Panc1 (cell line): ENCODE measurements at regions not wholly inside any gene's neighbourhood (a gene's known extent, or its start where the extent isn't known, plus 50 kb on each side); places are given as distances from the start of the nearest gene placed in this dataset.

Experiments used
- ATAC-seq: fragments of 200-7000 bp; cut with Tn5 transposase; 2 replicates; pipeline ENCODE4 v1.9.1; 2020; ENCODE audit warnings: mild to moderate bottlenecking, moderate library complexity
- BruUV-seq: library from RNA; stranded (reverse); fragments of 400-500 nt; replicated peaks from 2 replicates; lab custom pipeline; 2021; lab: Mats Ljungman, UMichigan
- CTCF ChIA-PET: fragments of 300-600 bp; sonication (Branson Sonifier 250); formaldehyde crosslinking; loops from one replicate; lab custom pipeline; 2022; ENCODE audit warnings: antibody characterized with exemption; lab: Charles Lee
- POLR2A ChIA-PET: fragments of 300-600 bp; sonication (Branson Sonifier 250); formaldehyde crosslinking; loops from one replicate; lab custom pipeline; 2022; ENCODE audit warnings: antibody characterized with exemption; lab: Charles Lee
- DNase-seq: peaks from one replicate; pipeline ENCODE4 v3.0.0-alpha.2; 2010; ENCODE audit warnings: low read depth, low spot score
- H3K27ac ChIP-seq: 2 replicates; pipeline ENCODE4 v1.5.1; 2011; ENCODE audit warnings: mild to moderate bottlenecking, low read length, inconsistent platforms
- H3K27me3 ChIP-seq: fragments of 200-500 bp; sonication (Bioruptor generic); 2 replicates; pipeline ENCODE4 v1.6.0; 2014; ENCODE audit warnings: low read length, inconsistent platforms; ENCODE audit not compliant: control insufficient read depth, insufficient read depth
- H3K36me3 ChIP-seq: fragments of 200-500 bp; sonication (Bioruptor generic); 2 replicates; pipeline ENCODE4 v1.5.1; 2014; ENCODE audit warnings: inconsistent platforms, mild to moderate bottlenecking, low read length, moderate library complexity; ENCODE audit not compliant: control insufficient read depth, insufficient read depth
- H3K4me1 ChIP-seq: 2 replicates; pipeline ENCODE4 v1.5.1; 2011; ENCODE audit warnings: inconsistent platforms, mild to moderate bottlenecking, low read length, moderate library complexity; ENCODE audit not compliant: control insufficient read depth, insufficient read depth
- H3K4me3 ChIP-seq, 2 experiments: 2 replicates each; pipeline ENCODE4 v1.5.1; 2011 to 2012; ENCODE audit warnings: low read depth in 2 of 2, low read length in 2 of 2, mild to moderate bottlenecking in 2 of 2, inconsistent platforms in 1 of 2, moderate library complexity in 1 of 2
- H3K9me3 ChIP-seq: fragments of 200-500 bp; sonication (Bioruptor generic); 2 replicates; pipeline ENCODE4 v1.5.1; 2014; ENCODE audit warnings: low read depth, mild to moderate bottlenecking, inconsistent platforms, low read length, moderate library complexity; ENCODE audit not compliant: control insufficient read depth, insufficient read depth
- POLR2AphosphoS5 ChIP-seq: IDR thresholded peaks from 2 replicates; pipeline ENCODE4 v1.6.1; 2012; ENCODE audit warnings: mild to moderate bottlenecking, low read depth, low read length, moderate library complexity
- SIN3A ChIP-seq: IDR thresholded peaks from 2 replicates; pipeline ENCODE4 v1.6.1; 2012; ENCODE audit warnings: low read depth, mild to moderate bottlenecking, low read length, moderate library complexity, borderline replicate concordance; ENCODE audit not compliant: insufficient read depth
- TCF7L2 ChIP-seq: IDR thresholded peaks from 2 replicates; pipeline ENCODE4 v1.6.1; 2011; ENCODE audit warnings: mild to moderate bottlenecking, low read depth, low read length, inconsistent platforms
- in situ Hi-C: cut with HindIII; loops from 2 replicates; pipeline ENCODE4 v1.10.0; 2016; ENCODE audit warnings: low sequenced_read_pairs, low pct_unique_long_range_greater_than_20kb
- intact Hi-C: fragments of 100-400 bp; cut with micrococcal nuclease; formaldehyde crosslinking; loops from one replicate; pipeline ENCODE4 v1.10.0; 2022; ENCODE audit not compliant: unreplicated experiment
- TF ChIP-seq, protein P1 (sequence below), 2 experiments: IDR thresholded peaks; 2 replicates each; pipeline ENCODE4 v1.6.1; 2011 to 2012; ENCODE audit warnings: low read depth in 2 of 2, control low read depth in 1 of 2, low read length in 1 of 2, mild to moderate bottlenecking in 1 of 2, moderate library complexity in 1 of 2; ENCODE audit not compliant: insufficient read depth in 1 of 2
- TF ChIP-seq, protein P2 (sequence below): fragments of 450-650 bp; IDR thresholded peaks from 2 replicates; pipeline ENCODE4 v1.5.1; 2017; ENCODE audit warnings: mild to moderate bottlenecking

DNA sequence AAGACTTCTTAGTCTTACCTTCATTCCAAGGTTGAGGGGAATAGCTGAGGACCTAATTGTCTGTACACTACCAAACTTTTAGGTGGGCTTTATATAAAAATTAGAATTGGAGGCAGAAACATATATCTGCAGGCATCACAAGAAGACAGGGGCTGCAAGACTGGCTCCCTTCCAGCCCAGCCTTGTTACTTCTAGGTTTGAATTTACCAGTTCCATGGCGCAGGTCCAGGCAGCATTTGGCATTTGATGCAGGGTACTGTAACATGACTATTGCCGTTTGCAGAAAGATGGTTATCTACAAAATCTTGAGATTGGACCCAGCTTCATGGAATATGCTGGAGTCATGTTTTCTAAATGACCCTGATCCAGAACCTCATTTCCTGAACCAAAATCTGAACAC is 105.4 kb upstream of the RHOBTB1 start:
- H3K4me1 ChIP-seq: no peaks in the 10 kb centered on the region
- H3K4me3 ChIP-seq: no peak overlapping the region
- in situ Hi-C loops: no loop called here
- H3K9me3 ChIP-seq: no peaks in the 10 kb centered on the region
- no peak overlapping the region for H3K27ac ChIP-seq
- DNase-seq (no peak), ATAC-seq (no peak)
- no TSS peak for BruUV-seq
- ChIA-PET CTCF (no interaction called here), POLR2A (no interaction called here)
- H3K36me3 ChIP-seq: no peaks in the 10 kb centered on the region
- intact Hi-C loops: no loop called here
- TF ChIP-seq, protein P1, sequence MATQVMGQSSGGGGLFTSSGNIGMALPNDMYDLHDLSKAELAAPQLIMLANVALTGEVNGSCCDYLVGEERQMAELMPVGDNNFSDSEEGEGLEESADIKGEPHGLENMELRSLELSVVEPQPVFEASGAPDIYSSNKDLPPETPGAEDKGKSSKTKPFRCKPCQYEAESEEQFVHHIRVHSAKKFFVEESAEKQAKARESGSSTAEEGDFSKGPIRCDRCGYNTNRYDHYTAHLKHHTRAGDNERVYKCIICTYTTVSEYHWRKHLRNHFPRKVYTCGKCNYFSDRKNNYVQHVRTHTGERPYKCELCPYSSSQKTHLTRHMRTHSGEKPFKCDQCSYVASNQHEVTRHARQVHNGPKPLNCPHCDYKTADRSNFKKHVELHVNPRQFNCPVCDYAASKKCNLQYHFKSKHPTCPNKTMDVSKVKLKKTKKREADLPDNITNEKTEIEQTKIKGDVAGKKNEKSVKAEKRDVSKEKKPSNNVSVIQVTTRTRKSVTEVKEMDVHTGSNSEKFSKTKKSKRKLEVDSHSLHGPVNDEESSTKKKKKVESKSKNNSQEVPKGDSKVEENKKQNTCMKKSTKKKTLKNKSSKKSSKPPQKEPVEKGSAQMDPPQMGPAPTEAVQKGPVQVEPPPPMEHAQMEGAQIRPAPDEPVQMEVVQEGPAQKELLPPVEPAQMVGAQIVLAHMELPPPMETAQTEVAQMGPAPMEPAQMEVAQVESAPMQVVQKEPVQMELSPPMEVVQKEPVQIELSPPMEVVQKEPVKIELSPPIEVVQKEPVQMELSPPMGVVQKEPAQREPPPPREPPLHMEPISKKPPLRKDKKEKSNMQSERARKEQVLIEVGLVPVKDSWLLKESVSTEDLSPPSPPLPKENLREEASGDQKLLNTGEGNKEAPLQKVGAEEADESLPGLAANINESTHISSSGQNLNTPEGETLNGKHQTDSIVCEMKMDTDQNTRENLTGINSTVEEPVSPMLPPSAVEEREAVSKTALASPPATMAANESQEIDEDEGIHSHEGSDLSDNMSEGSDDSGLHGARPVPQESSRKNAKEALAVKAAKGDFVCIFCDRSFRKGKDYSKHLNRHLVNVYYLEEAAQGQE (IDR thresholded peaks at IDR 0.05; ENCODE audit: insufficient read depth in 1 of 2, low read depth in 2 of 2, low read length in 1 of 2): no peak
- no peak for TF ChIP-seq SIN3A
- H3K27me3 ChIP-seq: peaks cover 3% of the 10 kb centered on the region

DNA sequence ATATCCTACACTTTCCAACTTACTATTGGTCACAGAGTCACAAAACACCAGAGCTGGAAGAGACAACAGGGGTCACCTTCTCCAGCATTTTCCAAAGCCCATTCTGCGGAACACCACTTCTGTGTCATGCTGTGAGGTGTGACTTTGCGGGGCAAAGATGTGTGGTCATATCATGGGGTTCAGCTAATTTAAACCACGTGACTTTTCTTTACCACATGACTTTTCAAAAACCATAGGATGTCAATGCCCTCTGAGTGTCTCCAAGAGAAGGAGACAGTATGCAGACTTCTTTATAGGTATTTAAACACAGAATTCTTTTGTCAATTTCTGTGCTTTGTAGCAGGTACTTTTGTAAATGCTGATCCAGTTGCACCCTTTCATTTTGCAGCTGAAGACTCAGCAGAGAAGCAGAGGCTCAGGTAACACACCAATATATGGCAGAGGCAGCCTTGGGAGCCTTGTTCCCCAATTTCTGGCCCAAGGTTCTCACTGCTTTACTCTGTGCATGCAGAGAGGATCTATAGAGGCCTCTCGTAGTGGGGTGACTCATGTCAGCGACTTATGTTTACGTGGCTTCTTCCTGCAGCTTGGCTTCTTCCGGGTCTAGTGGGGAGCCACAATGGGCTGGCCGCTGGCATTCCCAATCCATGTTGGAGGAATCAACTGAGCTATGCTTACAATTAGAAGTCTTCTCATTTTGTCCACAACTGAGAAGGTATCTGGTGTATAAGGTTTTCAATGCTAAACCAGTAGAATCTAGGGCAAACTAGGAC is 104.0 kb upstream of the RHOBTB1 start:
- TF ChIP-seq TCF7L2: no peak
- no peak for TF ChIP-seq SIN3A
- no peak for TF ChIP-seq POLR2AphosphoS5
- TF ChIP-seq, protein P2, sequence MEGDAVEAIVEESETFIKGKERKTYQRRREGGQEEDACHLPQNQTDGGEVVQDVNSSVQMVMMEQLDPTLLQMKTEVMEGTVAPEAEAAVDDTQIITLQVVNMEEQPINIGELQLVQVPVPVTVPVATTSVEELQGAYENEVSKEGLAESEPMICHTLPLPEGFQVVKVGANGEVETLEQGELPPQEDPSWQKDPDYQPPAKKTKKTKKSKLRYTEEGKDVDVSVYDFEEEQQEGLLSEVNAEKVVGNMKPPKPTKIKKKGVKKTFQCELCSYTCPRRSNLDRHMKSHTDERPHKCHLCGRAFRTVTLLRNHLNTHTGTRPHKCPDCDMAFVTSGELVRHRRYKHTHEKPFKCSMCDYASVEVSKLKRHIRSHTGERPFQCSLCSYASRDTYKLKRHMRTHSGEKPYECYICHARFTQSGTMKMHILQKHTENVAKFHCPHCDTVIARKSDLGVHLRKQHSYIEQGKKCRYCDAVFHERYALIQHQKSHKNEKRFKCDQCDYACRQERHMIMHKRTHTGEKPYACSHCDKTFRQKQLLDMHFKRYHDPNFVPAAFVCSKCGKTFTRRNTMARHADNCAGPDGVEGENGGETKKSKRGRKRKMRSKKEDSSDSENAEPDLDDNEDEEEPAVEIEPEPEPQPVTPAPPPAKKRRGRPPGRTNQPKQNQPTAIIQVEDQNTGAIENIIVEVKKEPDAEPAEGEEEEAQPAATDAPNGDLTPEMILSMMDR: no peak
- TF ChIP-seq, protein P1 (IDR thresholded peaks at IDR 0.05; ENCODE audit: insufficient read depth in 1 of 2, low read depth in 2 of 2, low read length in 1 of 2): no peak
- ATAC-seq (no peak), DNase-seq (no peak)
- intact Hi-C loops (no loop called here), in situ Hi-C loops (no loop called here)
- BruUV-seq: no TSS peak
- Histone ChIP-seq H3K9me3 (no peaks in the 10 kb centered on the region), H3K27ac (no peak overlapping the region), H3K27me3 (no peaks in the 10 kb centered on the region), H3K4me3 (no peak overlapping the region), H3K4me1 (no peaks in the 10 kb centered on the region), H3K36me3 (no peaks in the 10 kb centered on the region)
- ChIA-PET POLR2A (no interaction called here), CTCF (interaction anchor here (0.5 kb wide), 1 partner anchor 856 kb away, joined by 5 read pairs; no protein-coding TSS in a partner anchor)
